Neutrophil (primary cell): ENCODE measurements at regions not wholly inside any gene's neighbourhood (a gene's known extent, or its start where the extent isn't known, plus 50 kb on each side); places are given as distances from the start of the nearest gene placed in this dataset.

Source experiments
- H3K27ac ChIP-seq: fragments of 200-600 bp; sonication (generic); 2 replicates; pipeline ENCODE4 v1.5.1; 2016; ENCODE audit warnings: mild to moderate bottlenecking, moderate library complexity
- H3K27me3 ChIP-seq: fragments of 200-600 bp; sonication (generic); 2 replicates; pipeline ENCODE4 v1.6.0; 2016; ENCODE audit warnings: mild to moderate bottlenecking
- H3K36me3 ChIP-seq: fragments of 200-600 bp; sonication (generic); 2 replicates; pipeline ENCODE4 v1.5.1; 2017
- H3K4me1 ChIP-seq, 2 experiments: fragments of 200-600 bp in 1 of 2; sonication (generic) in 1 of 2; 1 replicate in 1 of 2; 2 replicates in 1 of 2; pipeline versions ENCODE4 v1.5.1 to v1.6.1; 2013 to 2016; ENCODE audit warnings: low read depth in 1 of 2, low read length in 1 of 2, mild to moderate bottlenecking in 1 of 2, moderate library complexity in 1 of 2; ENCODE audit not compliant: control insufficient read depth in 1 of 2, insufficient read depth in 1 of 2
- H3K4me3 ChIP-seq, 2 experiments: fragments of 200-600 bp in 1 of 2; sonication (generic) in 1 of 2; 1 replicate in 1 of 2; 2 replicates in 1 of 2; pipeline ENCODE4 v1.5.1; 2013 to 2016; ENCODE audit warnings: low read depth in 1 of 2, low read length in 1 of 2, mild to moderate bottlenecking in 1 of 2, moderate library complexity in 1 of 2
- H3K9me3 ChIP-seq: fragments of 200-600 bp; sonication (generic); 2 replicates; pipeline ENCODE4 v1.5.1; 2016
- TF ChIP-seq, protein P1 (sequence below): fragments of 200-600 bp; sonication (generic); IDR thresholded peaks from 2 replicates; pipeline ENCODE4 v1.5.1; 2016; ENCODE audit warnings: antibody characterized with exemption

DNA sequence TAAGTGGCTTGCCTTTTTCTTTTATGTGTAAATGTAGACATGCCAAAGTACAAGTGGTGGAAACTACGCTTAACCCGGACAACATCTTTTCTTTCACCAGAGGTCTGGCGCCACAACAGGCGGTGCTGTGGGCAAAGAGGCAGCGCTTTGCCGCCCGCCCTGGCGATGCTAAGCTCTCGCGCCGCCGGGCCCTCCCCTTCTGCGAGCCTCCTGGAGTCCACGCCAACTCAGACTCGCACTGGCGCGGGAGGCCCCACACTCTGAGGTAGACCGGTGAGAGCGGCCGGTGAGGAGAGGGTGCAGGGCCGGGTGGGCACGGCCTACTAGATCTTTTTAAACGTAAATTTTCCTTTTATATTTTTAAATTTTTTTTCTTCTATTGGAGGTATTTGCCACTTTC is 2253.1 kb upstream of the C9orf72 start:
- Histone ChIP-seq H3K4me1 (no peaks in the 10 kb centered on the region), H3K27me3 (no peaks in the 10 kb centered on the region), H3K9me3 (no peaks in the 10 kb centered on the region), H3K27ac (no peak overlapping the region), H3K36me3 (no peaks in the 10 kb centered on the region), H3K4me3 (no peak overlapping the region)
- TF ChIP-seq, protein P1, sequence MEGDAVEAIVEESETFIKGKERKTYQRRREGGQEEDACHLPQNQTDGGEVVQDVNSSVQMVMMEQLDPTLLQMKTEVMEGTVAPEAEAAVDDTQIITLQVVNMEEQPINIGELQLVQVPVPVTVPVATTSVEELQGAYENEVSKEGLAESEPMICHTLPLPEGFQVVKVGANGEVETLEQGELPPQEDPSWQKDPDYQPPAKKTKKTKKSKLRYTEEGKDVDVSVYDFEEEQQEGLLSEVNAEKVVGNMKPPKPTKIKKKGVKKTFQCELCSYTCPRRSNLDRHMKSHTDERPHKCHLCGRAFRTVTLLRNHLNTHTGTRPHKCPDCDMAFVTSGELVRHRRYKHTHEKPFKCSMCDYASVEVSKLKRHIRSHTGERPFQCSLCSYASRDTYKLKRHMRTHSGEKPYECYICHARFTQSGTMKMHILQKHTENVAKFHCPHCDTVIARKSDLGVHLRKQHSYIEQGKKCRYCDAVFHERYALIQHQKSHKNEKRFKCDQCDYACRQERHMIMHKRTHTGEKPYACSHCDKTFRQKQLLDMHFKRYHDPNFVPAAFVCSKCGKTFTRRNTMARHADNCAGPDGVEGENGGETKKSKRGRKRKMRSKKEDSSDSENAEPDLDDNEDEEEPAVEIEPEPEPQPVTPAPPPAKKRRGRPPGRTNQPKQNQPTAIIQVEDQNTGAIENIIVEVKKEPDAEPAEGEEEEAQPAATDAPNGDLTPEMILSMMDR, result no peak

DNA sequence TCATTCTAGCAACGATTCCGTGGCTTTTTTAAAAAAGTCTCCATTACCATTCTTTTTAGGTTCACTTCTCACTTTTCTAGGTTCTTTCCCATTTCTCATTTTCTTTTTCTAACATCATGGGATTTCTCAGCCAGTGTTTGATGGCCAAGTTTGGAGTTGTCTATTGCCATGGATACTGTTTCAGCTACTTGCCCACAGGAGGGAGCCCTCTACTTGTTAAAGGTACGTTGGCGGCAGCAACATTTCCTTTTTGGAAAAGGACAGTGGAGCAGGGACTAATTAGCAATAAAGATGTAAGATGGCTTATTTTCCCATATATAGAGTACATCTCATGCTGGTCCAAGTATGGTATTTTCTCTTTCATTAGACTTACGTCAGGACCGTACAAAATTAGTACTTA is 2257.5 kb upstream of the C9orf72 start:
- H3K27ac ChIP-seq, result no peak overlapping the region
- H3K27me3 ChIP-seq, result no peaks in the 10 kb centered on the region
- H3K4me1 ChIP-seq, result no peaks in the 10 kb centered on the region
- H3K4me3 ChIP-seq, result no peak overlapping the region
- TF ChIP-seq, protein P1, result no peak
- no peaks in the 10 kb centered on the region for H3K9me3 ChIP-seq
- no peaks in the 10 kb centered on the region for H3K36me3 ChIP-seq

DNA sequence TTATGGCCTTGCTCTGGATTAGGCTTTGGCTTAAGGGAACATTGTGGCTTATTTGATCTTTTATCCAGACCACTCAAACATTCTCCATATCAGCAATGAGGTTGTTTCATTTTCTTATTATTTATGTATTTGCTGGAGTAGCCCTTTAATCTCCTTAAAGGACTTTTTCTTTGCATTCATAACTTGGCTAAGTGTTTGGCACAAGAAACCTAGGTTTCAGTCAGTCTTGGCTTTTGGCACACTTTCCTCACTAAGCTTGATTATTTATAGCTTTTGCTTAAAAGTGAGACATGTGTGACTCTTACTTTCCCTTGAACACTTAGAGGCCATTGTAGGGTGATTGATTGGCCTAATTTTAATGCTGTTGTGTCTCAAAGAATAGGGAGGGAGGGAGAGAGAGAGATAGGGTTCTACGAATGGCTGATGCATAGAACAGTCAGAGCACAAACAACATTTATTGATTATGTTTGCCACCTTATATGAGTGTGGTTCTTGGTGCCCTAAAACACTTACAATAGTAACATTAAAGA is 2265.3 kb upstream of the C9orf72 start:
- H3K36me3 ChIP-seq, result no peaks in the 10 kb centered on the region
- no peak overlapping the region for H3K27ac ChIP-seq
- no peaks in the 10 kb centered on the region for H3K27me3 ChIP-seq
- H3K4me3 ChIP-seq, result no peak overlapping the region
- TF ChIP-seq, protein P1, result no peak
- no peaks in the 10 kb centered on the region for H3K9me3 ChIP-seq
- no peaks in the 10 kb centered on the region for H3K4me1 ChIP-seq

DNA sequence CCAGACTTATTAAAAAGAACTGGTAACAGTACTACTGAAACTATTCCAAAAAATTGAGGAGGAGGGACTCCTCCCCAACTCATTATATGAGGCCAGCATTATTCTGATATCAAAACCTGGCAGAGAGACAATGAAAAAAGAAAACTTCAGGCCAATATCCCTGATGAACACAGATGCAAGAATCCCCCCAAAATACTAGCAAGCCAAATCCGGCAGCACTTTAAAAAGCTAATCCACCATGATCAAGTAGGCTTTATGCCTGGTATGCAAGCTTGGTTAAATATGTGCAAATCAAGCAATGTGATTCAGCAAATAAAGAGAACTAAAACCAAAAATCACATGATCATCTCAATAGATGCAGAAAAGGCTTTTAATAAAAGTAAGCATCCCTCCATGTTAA is 2271.0 kb upstream of the C9orf72 start:
- H3K9me3 ChIP-seq, result no peaks in the 10 kb centered on the region
- H3K4me1 ChIP-seq, result no peaks in the 10 kb centered on the region
- no peaks in the 10 kb centered on the region for H3K36me3 ChIP-seq
- TF ChIP-seq, protein P1, result no peak
- no peak overlapping the region for H3K27ac ChIP-seq
- H3K4me3 ChIP-seq, result no peak overlapping the region
- H3K27me3 ChIP-seq, result no peaks in the 10 kb centered on the region

DNA sequence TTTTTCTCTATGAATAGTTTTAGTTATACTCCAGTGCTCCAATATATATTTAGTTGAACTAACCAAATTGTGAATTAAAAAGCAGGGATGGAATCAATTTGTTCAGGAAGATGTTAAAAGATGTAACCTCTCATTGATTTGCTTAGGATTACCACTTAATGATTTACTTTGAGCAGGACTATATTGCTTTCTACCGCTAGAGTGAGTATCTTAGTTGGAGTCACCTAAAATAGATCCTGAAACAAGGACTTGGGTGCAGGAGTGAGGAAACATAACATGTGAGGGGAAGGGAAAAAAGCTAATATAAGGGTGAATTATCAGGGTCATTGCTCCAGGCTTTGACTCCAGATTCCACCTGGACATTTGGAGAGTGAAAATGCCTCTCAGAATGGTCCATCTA is 2277.4 kb upstream of the C9orf72 start:
- no peaks in the 10 kb centered on the region for H3K36me3 ChIP-seq
- no peaks in the 10 kb centered on the region for H3K27me3 ChIP-seq
- TF ChIP-seq, protein P1, result no peak
- H3K27ac ChIP-seq, result no peak overlapping the region
- H3K4me3 ChIP-seq, result no peak overlapping the region
- no peaks in the 10 kb centered on the region for H3K4me1 ChIP-seq
- no peaks in the 10 kb centered on the region for H3K9me3 ChIP-seq

DNA sequence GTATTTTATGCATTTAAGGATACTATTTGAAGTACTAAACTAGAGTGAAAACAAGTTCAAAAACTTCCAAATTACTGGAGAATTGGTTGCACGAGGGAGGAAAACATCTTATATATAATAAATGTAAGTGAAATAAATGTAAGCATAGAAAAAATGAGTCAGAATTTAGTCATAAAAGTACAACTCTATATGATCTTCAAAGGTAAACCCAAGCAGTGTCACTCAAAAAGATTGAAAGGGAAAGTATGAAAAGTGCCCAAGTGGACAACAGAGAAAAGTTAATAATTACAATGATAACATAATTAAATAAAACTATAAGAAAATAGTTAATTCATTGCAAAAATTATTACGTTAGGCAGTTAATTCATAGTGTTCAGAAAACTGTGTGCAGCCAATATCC is 2288.5 kb upstream of the C9orf72 start:
- Histone ChIP-seq H3K36me3 (no peaks in the 10 kb centered on the region), H3K27me3 (no peaks in the 10 kb centered on the region), H3K4me1 (no peaks in the 10 kb centered on the region), H3K9me3 (no peaks in the 10 kb centered on the region), H3K4me3 (no peak overlapping the region), H3K27ac (no peak overlapping the region)
- TF ChIP-seq, protein P1, result no peak
